ENCODE measurements at regions not wholly inside any gene's neighbourhood (a gene's known extent, or its start where the extent isn't known, plus 50 kb on each side); places are given as distances from the start of the nearest gene placed in this dataset.

DNA sequence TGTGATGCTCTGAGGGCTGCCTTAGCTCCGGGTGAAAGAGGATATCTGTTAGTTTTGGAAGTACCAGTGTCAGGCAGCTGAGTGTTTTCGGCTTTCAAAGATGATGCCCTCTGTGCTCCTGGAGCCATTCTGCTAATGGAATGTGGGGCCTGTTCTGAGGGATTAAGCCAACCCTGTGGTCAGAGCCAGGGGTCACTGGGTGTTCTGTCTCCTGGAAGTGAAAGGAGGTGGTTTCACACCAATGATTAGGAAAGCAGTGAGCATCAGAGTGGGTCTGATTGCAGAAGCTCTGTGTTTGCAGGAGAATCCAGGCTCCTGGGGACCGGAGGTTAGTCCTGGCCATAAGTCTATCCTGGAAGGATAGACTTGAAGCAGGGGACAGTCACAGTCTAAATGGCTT lies 94.6 kb downstream of the UQCRFS1 start:
- TF ChIP-seq TARDBP (IDR thresholded peaks at IDR 0.05) (no peak), HDGF (IDR thresholded peaks at IDR 0.05; ENCODE audit: borderline replicate concordance) (no peak), ZNF384 (IDR thresholded peaks at IDR 0.05) (no peak), SUZ12 (IDR thresholded peaks at IDR 0.05) (no peak), FOXK2 (IDR thresholded peaks at IDR 0.05) (no peak), FOXM1 (IDR thresholded peaks at IDR 0.05; ENCODE audit: borderline replicate concordance) (no peak), SP1 (IDR thresholded peaks at IDR 0.05) (no peak), FOXA1 (IDR thresholded peaks at IDR 0.05) (no peak), L3MBTL2 (conservative IDR thresholded peaks at IDR 0.05) (no peak), BHLHE40 (IDR thresholded peaks at IDR 0.05; ENCODE audit: borderline replicate concordance) (no peak), LEF1 (IDR thresholded peaks at IDR 0.05; ENCODE audit: borderline replicate concordance) (no peak)
